HG03039 (cell line): ENCODE measurements at regions not wholly inside any gene's neighbourhood (a gene's known extent, or its start where the extent isn't known, plus 50 kb on each side); places are given as distances from the start of the nearest gene placed in this dataset.
"Not testable (repeated sequence)": the region's sequence is repeated elsewhere in the genome, so short reads cannot be mapped to it uniquely, and the experiment has no call there.

Experiments used
- ATAC-seq: cut with Tn5 transposase; IDR thresholded peaks from one replicate; pipeline ENCODE4 v1.9.1; 2021; ENCODE audit warnings: mild to moderate bottlenecking, moderate library complexity; ENCODE audit not compliant: unreplicated experiment

DNA sequence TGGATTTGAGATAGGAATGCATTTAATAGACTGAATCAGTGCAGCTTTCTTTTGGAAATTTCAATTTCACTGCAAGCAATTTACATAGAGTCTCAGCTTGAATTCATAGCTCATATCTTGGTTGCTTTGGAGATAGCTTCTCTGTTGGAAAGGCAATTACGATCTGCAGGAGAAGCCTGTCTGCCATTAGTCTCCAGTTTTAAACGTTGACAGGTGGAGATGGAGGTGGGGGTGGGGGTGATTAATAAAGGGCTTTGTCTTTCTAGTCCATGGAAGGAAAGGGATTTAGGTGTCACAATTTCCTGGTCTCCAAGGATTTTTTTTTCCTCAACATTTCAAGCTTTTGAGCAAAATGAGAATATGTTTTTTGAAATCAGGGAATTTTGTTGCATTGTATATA lies 184.7 kb downstream of the CARTPT start:
- ATAC-seq = no peak

DNA sequence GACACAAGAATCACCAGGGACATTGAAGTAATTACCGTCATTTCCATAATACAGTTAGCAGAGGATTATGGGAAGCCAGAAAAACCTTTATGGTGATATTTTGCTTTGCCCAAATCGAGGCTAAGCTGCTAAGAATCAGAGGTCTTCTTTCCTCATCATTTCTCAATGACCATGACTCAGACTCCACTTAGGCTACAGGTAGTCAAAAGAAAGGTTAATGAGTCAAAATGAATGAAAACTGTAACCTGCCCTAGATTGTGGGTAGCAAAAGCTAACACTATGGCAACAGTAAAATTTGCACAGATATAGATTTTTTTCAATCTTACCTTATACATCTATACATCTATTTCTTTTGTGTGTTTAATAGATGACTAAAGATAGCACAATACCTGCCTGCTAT lies 185.8 kb downstream of the CARTPT start:
- ATAC-seq = no peak

DNA sequence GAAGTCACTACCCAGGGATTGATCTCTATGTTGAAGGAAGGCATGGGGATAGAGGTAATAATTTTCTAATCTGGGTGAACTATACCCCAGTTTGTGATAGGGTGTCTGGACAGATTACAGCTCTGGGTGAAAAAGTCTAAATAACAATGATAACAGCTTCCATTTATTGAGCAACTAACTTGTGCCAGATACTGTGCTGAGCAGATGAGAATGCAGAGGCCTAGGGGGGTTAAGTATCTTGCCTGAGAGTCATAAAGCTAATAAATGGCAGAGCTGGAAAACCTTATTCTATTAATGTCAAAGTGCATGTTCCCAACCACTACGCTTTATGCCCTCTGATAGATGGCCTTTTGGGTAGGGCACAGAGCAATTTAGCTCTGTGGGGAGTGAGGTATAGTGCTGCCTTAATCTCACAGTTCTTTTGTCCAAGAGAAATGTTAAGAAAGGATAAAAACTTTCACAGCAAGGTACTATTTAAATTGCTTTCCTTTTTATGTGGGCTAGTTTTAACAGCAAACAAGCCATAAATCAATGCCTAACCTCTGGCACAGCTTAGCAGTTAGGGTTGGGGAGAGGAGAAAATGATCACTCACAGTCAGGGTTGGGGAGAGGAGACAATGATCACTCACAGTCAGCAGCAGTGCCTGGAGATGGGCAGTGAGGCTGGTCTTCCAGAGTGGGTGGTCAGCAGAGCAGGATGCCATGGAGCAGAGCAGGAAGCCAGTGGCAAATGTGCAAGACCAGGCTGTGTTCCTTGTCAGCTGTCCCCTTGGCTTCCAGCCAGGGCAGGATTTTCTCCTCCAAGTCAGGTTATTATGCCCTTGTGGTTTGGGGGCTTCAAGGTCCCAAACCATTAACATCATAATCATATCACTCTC lies 187.0 kb downstream of the CARTPT start:
- no peak for ATAC-seq

DNA sequence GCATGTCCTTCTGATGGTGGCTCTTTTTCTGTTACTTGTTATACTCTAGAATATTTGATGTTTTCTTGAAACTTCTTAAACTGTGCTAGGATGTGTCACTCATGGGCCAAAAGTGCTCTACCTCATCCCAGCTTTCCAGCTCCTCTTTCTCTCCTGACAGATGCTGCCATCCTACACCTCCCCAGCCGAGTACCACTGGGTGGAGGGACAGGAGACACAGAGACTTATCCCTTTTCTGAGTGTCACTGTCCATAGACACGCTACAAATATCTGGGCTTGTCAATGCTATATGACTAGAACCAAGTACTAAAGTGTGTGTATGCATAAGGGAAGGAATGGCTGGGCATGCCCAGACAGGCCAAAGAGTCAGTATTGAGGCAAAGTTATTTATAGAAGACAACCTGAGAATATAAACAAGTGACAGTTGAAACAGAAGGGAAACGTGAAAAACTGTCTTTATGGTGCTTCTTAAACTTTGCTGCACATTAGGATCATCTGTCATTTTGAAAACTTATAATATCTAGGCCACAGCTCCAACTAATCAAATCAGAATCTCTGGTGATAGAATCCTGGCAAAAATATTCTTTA lies 188.0 kb downstream of the CARTPT start:
- no peak for ATAC-seq

DNA sequence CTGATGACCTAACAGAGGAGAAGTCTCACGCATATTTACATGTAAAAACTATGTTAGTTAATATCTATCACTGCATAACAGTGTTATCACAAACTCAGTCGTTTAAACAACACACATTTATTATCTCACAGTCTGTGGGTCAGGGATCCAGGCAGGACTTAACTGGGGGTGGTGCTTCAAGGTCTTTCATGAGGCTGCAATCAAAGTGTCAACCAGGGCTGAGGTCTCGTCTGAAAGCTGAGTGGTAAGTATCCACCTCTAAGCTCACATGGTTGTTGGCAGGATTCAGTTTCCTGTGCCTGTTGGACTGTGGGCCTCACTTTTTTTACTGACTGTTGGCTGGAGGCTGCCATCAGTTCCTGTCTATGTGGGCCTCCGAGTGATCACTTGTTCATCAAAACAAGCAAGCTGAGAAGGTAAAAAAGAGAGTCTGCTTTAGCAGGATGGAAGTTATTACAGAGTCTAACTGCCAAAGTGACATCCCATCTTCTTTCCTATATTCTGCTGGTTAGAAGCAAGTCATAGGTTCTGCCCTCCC lies 188.6 kb downstream of the CARTPT start:
- no peak for ATAC-seq

DNA sequence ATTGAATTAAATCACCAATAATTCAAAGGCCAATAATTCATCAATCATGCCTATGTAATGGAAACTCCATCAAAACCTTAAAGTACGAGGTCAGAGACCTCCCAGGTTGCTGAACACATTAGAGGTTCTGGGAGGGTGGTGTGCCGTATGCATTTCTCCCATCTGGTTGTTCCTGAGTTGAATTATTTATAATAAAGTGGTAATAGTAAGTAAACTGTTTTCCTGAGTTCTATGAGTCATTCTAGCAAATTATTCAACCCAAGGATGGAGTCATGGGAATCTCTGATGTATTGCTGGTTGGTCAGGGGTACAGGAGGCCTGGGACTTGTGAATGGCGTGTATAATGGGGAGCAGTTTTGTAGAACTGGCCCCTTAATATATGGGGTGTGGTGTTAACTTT lies 191.7 kb downstream of the CARTPT start:
- no peak for ATAC-seq

DNA sequence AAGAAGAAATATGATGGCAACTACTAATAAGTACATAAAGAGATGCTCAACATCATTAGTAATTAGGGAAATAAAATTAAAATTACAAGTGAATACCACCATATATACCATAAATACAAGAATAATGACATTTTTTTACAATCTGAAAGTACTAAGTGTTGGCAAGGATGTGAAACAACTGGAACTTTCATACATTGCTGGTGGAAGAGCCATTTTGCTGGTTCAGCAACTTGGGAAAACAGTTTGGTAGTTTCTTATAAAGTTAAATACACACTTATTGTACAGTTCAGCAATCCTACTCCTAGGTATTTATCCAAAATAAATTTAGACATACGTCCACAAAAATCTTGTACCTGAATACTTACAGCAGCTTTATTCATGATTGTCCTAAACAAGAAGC lies 192.9 kb downstream of the CARTPT start:
- ATAC-seq = no peak

DNA sequence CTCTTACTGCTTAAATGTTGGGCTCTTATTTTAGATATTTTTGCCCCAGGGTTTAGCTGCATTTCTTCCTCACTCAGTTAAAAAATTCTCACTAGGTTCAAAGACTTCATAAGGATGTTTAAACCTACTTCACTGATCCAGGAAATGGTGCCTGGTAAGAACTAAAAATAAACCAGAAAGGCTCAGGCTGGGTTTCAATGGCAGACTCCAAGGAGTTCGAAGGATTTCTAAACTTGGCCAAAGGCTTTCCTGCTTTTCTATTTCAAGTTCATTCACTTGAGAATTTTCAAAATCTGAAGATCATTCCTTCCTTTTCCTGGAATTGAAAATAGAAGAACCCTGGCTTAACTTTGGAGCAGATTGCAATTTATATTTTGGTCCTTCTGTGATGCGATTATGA lies 193.0 kb upstream of the MAP1B start:
- ATAC-seq = no peak

DNA sequence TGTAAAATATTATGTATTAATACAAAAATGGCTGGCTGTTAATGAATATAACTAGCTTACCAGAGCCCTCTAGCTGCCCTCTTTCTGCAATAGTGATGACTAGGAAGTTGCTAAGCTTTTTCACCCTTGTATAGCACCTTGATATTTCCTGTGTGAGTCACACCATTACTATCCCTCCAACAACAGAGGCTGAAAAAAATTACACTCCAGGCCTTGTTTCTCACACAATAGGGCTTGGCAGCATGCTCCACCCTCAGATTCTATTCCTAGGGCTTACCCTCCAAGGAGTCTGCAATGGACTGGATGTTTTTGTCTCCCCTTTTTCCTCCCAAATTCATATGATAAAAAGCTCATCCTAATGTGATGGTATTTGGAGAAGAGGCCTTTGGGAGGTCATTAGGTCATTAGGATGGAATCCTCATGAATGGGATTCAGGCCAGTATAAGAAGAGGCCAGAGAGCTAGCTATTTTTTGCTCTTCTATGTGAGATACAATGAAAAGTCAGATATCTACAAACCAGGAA lies 184.6 kb upstream of the MAP1B start:
- no peak for ATAC-seq

DNA sequence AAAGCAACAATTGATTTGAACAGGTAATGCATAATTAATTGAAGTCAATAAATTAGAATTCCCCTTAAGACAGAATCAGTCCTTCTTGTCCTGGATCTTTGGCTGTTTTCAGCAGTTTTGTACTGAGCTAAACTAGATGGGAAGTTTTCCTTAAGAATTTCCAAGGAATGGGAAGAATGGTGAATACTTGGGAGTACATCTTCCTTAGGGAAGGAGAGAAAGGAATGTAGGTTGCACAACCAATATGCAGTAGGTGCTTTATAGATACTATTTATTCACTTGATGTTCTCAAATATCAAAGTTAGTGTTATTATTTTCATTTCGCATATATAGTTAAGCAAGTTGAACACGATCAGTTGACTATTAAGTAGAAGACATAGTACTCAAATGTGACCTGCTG lies 183.5 kb upstream of the MAP1B start:
- ATAC-seq = no peak

DNA sequence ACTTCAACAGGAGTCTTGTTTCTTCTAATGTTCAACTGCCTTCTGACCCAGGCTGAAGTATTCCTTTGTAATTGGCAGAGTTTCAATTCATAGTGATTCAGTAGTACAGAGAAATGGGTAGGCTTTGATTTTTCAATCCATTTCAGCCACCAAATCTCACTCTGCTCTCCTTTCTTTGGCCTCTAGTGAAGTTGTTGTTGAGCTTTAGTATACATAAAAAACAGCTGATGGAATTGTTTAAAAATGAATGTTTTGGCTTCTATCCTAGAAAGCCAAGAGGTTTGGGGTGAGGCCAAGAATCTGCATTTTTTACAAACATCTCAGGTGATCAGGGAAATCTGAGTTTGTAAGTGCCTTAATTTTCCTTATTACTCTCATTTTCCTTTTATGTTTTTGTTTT lies 182.9 kb upstream of the MAP1B start:
- ATAC-seq = no peak

DNA sequence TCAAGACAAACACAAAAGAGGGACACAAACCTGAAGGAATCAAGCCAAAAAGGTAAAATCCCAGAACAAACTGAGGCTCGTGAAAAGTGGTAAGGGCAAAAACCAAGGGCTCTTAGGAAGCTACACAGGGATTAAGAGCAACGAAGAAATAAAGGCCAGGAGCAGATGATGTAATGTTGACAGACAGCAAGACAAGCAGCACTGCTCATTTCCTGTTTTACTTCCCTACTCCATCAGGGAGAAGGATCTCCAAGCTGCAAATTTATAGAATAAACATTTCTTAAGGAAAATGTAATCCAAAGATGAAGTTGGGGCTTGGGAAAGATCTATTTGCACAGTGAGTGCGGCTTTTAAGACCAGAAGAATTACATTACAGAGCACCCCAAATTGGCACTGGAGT lies 182.3 kb upstream of the MAP1B start:
- no peak for ATAC-seq

DNA sequence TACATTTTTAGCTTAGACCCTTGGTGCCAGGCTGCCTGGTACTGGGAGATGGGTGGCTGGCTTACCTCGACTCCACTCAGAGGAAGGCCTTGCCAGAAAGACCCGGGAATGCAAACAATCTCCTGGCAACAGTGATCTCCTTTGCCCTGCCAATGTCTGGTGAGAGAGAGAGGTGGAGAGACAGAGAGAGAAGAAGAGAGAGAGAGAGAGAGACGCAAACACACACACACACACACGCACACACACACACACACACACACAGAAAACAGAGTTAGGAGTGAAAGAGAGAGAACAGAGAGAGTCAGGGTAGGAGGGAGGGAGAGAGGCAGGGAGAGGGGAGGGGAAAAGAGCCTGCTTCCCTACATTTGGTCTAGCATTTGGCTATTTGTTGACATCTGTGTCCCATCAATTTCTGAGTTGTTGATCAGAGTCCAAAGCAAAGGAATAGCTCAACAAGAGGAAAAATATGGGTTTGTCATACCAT lies 181.6 kb upstream of the MAP1B start:
- ATAC-seq = no peak

DNA sequence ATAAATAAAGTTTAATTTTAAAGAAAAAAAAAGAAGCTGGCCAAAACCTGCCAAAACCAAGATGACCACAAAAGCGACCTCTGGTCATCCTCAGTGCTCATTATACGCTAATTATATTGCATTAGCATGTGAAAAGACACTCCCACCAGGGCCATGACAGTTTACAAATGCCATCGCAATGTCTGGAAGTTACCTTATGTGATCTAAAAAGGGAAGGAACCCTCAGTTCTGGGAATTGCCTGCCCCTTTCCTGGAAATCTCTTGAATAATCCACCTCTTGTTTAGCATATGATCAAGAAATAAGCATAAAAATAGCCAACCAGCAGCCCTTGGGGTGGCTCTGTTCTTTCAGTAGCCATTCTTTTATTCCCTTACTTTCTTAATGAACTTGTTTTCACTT lies 178.3 kb upstream of the MAP1B start:
- no peak for ATAC-seq

DNA sequence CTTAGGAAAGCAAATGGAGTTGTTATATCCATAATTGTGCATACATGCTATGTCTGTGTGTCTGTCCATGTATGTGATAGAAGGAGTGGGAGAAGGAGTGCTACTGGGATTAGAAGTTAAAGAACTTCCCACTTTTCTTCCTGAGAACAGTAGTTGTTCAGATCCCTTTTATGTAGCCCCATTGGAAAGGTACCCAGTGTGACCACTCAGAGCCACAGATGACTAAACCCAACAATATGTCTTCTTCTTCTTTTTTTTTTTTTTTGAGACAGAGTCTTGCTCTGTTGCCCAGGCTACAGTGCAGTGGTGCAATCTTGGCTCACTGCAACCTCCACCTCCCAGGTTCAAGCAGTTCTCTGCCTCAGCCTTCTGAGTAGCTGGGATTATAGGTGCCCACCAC lies 176.7 kb upstream of the MAP1B start:
- not testable (repeated sequence) for ATAC-seq

DNA sequence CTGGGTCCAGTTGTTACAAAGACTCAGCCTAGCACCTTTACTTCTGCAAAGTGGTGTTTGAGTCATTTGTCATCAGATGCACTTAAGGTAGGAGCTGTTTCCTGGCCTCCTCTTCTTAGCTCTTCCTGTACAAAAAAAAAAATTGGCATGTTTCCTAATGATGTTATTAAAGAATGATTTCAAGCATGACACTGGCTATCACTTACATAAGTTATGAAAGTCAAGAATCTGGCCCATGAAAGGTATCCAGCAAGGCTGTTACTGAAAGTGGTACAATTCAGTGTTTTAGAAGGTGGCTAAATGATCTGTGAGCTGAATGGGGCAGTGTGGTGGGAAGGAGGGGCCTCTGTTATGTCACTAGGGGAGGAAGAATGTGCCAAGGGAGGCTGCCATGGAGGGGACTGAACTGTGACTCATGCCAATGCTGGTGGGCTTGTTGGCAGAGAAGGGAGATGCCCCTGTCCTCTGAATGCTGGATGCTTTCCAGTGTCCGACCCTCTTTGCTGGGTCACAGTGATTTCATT lies 175.1 kb upstream of the MAP1B start:
- ATAC-seq = no peak

DNA sequence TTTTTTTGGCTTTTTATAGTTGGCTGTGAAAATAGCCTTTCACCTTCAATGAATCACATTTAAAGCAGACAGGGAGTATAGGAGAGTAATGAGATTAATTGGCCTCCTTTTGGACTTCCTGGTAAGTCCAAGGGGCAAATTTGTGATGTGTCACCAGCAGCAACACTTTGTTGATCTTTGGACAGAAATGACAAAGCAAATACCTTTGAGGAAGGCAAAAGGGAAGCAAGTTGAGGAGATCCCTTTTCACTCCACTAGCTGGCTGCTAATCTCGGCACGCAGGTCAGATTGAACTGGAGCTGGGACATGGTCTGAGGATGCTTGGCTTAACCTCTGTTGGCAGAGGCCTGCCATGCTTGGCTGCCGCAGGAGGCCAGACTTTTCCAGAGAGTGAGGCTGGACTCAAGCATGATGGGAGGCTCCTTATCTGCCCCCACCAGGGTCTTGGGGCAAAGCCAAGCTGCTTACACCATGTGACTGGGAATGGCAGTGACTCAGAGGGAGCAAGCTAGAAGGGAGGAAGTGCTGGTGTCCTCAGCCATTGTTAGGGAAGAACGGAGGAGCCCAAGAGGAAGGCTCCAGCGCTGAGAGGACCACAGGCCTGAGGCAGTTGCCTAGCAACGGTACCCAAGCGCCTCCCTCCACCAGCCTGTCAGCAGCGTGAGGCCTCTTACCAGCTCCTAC lies 174.5 kb upstream of the MAP1B start:
- no peak for ATAC-seq

DNA sequence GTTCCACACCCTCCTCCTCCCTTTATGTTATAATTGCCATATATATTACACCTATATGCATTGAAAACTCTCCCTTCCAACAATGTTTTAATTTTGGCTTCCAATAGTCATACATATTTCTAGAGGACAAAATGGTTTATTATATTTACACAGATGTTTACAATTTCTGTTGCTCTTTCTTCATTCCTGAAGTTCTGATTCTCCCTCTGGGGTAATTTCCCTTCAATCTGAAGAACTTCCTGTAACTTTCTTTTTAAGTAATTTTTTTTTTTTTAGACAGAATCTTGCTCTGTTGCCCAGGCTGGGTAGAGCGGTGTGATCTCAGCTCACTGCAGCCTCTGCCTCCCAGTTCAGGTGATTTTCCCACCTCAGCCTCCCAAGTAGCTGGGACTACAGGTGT lies 173.0 kb upstream of the MAP1B start:
- ATAC-seq = no peak

DNA sequence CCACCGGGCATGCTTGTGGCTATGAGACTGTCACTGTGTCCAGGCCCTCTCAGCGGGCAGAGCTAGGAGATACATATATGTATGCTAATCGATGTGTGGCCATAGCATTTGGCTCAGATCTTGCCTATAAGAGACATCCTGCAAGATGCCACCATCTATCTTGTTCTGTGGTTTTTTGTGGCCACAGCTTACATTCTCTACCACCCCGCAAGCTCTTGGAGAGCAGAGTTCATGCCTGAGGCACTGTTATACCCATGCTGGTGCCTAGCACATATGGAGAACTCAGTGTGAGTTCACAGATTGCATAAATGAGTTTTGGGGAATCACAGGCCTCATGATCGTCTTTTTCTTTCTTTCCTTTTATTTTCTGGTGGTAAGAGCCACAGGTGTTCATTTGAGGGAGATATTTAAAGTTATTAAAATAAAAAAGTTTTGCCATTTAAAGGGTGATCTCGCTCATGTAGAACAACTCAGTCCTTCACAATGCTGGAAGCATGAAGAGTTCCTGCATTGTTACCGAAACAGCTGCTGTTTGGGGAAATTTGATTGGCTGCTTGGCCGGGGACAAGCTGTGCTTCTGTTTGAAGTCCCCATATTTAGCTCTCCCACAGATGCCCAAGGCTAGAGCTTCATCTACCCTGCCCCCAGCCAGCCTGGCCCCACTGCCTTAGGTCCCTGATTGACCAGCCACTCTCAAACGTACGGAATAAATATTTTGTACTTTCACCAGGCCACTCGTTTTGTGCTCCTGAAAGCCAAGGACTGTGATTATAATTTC lies 169.2 kb upstream of the MAP1B start:
- no peak for ATAC-seq

DNA sequence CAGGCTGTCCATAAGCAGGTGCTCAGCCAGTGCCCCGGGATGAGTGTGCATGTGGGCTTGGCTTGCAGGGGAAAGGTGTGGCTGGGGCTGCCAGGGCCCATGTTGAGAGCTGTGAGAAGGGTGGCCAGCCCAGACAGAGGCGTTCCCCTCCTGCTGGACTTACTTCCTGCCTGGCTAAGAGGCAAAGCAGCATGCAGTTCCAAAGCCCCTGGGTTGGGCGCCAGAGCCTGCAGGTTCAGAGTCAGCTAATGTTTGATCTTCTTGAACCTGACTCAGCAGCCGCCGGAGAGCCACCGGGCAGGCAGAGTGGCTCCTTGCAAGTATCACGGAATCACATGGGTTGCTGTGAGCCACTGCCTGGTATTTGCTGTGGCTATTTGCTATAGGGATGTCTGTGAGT lies 168.4 kb upstream of the MAP1B start:
- no peak for ATAC-seq
